ENCODE measurements at regions not wholly inside any gene's neighbourhood (a gene's known extent, or its start where the extent isn't known, plus 50 kb on each side); places are given as distances from the start of the nearest gene placed in this dataset.

DNA sequence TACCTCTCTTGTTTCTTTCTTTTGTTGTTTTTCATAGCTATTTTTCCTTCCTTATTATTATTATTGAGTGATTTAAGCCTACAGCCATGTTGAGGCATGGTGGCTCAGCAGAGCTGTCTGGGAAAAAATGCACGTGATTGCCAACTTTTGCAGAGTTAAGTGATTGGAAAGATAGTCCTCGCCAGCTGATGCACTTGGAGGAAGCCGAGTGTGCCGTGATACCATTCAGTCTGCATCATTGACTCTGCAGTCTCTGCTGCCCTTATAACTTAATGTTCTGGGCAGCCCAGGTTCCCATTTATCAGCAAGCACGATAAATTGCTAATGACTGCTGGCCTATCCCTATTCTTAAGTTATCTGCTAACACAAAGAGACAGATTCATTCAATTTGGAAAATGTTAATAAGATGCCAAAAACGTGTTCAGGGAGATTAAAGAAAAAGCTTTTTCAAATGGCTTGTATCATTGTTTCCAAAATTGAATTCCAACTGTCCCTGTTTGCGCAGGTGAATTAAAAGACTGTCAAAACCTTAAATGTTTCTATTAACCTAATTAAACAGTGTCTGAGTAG lies 232.9 kb upstream of the NPY start:
- DNase-seq (ENCODE audit: low read depth), result no peak
- TF ChIP-seq CTCF (IDR thresholded peaks at IDR 0.05; ENCODE audit: insufficient read depth, low read length), result no peak
- H3K4me3 ChIP-seq (ENCODE audit: low read depth, low read length), result no peak overlapping the region

GRCh38 chr7:24051651-24052050 lies 232.3 kb upstream of the NPY start:
- no peak for DNase-seq (ENCODE audit: low read depth)
- no peak overlapping the region for H3K4me3 ChIP-seq (ENCODE audit: low read depth, low read length)
- no peak for TF ChIP-seq CTCF (IDR thresholded peaks at IDR 0.05; ENCODE audit: insufficient read depth, low read length)

GRCh38 chr7:24052572-24053260 lies 231.3 kb upstream of the NPY start:
- H3K4me3 ChIP-seq (ENCODE audit: low read depth, low read length), result no peak overlapping the region
- no peak for TF ChIP-seq CTCF (IDR thresholded peaks at IDR 0.05; ENCODE audit: insufficient read depth, low read length)
- DNase-seq (ENCODE audit: low read depth), result peak; percentile 17

DNA sequence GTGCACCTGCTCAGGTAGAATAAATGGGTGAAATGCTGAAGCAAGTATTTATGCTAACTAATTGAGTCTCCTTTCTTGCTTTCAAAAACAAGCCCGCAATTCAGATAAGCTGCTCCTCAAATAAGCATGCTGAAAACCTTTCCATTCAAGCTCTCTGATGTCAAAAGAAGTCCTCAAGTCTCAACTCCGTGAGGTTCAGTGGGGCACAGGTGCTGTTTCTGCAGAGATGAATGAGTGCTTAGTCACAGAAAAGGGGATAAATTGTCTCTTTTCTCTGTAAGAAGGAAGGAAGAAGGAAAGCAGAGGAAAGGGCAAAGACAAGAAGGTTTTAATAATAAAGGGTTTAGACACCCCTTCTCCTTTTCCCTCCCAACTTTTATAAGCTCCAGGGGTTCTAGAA lies 229.8 kb upstream of the NPY start:
- no peak for TF ChIP-seq CTCF (IDR thresholded peaks at IDR 0.05; ENCODE audit: insufficient read depth, low read length)
- no peak overlapping the region for H3K4me3 ChIP-seq (ENCODE audit: low read depth, low read length)
- DNase-seq (ENCODE audit: low read depth), result no peak

DNA sequence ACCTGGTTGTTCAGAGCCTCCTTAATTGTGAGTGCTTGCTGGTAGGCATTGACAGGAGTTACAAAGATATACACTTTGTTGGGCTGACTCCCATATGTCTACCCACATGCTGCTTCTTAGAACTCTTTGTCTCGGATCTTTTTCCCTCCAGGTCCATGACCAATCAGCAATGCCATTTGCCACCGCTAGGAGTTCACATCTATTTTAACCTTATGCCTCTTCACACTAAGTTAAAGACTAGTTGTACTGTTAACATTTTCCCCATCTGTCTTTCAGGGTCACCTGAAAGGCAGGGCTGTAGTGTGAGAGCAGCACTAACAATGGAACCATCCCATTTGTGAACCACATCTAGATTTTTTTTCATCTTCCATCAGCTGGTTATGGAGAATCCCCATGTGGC lies 226.7 kb upstream of the NPY start:
- DNase-seq (ENCODE audit: low read depth), result no peak
- TF ChIP-seq CTCF (IDR thresholded peaks at IDR 0.05; ENCODE audit: insufficient read depth, low read length), result peak; percentile 18
- H3K4me3 ChIP-seq (ENCODE audit: low read depth, low read length), result no peak overlapping the region

GRCh38 chr7:24058953-24059352 lies 225.0 kb upstream of the NPY start:
- no peak for TF ChIP-seq CTCF (IDR thresholded peaks at IDR 0.05; ENCODE audit: insufficient read depth, low read length)
- no peak for DNase-seq (ENCODE audit: low read depth)
- no peak overlapping the region for H3K4me3 ChIP-seq (ENCODE audit: low read depth, low read length)

DNA sequence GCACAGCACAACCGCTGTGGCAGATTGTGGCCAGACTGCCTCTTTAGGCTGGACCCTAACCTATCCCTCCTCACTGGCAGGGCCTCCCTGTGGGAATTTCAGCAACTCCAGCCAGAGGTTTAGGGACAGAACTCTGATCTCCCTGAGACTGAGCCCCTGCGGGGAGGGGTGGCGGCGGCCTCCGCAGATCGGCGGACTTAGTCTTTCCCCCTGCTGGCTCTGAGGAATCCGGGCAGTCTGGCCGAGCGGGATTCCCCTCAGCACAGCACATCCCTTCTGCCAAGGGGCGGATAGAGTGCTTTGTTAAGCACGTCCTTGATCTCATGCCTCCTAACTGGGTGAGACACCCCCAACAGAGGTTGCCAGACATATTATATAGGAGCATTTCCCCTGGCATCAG lies 224.2 kb upstream of the NPY start:
- no peak for TF ChIP-seq CTCF (IDR thresholded peaks at IDR 0.05; ENCODE audit: insufficient read depth, low read length)
- no peak overlapping the region for H3K4me3 ChIP-seq (ENCODE audit: low read depth, low read length)

More for the DNA sequence above, 224.2 kb upstream of the NPY start:
- DNase-seq (ENCODE audit: low read depth), result no peak
